KMS-11 (cell line): ENCODE measurements at regions not wholly inside any gene's neighbourhood (a gene's known extent, or its start where the extent isn't known, plus 50 kb on each side); places are given as distances from the start of the nearest gene placed in this dataset.
"Not testable (repeated sequence)": the region's sequence is repeated elsewhere in the genome, so short reads cannot be mapped to it uniquely, and the experiment has no call there.

Experiments
- H2AFZ ChIP-seq: fragments of 200-600 bp; sonication (generic); 2 replicates; pipeline ENCODE4 v1.6.1; 2016; ENCODE audit warnings: antibody characterized with exemption, mixed run types, low read depth
- H3K27ac ChIP-seq: fragments of 200-600 bp; sonication (generic); 2 replicates; pipeline ENCODE4 v1.6.1; 2016; ENCODE audit warnings: mild to moderate bottlenecking, mixed run types
- H3K27me3 ChIP-seq: fragments of 200-600 bp; sonication (generic); 2 replicates; pipeline ENCODE4 v1.6.1; 2017; ENCODE audit warnings: mild to moderate bottlenecking, low read depth, mixed run types, moderate library complexity; ENCODE audit not compliant: insufficient read depth
- H3K36me3 ChIP-seq: fragments of 200-600 bp; sonication (generic); 2 replicates; pipeline ENCODE4 v1.6.1; 2017; ENCODE audit warnings: mild to moderate bottlenecking, mixed run types; ENCODE audit not compliant: insufficient read depth
- H3K4me1 ChIP-seq: fragments of 200-600 bp; sonication (generic); 2 replicates; pipeline ENCODE4 v1.6.1; 2016; ENCODE audit warnings: mild to moderate bottlenecking, low read depth, mixed run types; ENCODE audit not compliant: poor library complexity, severe bottlenecking
- H3K4me2 ChIP-seq: fragments of 200-600 bp; sonication (generic); 2 replicates; pipeline ENCODE4 v1.7.0; 2016; ENCODE audit warnings: mild to moderate bottlenecking, mixed run types
- H3K4me3 ChIP-seq: fragments of 200-600 bp; sonication (generic); IDR thresholded peaks from 2 replicates; pipeline ENCODE4 v1.6.1; 2017; ENCODE audit warnings: low read depth, low read length, mixed read lengths; ENCODE audit not compliant: insufficient read depth
- H3K79me2 ChIP-seq: fragments of 200-600 bp; sonication (generic); 2 replicates; pipeline ENCODE4 v1.6.1; 2016; ENCODE audit warnings: low read depth, mixed run types; ENCODE audit not compliant: insufficient read depth
- H3K9ac ChIP-seq: fragments of 200-600 bp; sonication (generic); 2 replicates; pipeline ENCODE4 v1.6.1; 2016; ENCODE audit warnings: mild to moderate bottlenecking, mixed run types
- H4K20me1 ChIP-seq: fragments of 200-600 bp; sonication (generic); 2 replicates; pipeline ENCODE4 v1.6.1; 2016; ENCODE audit warnings: mild to moderate bottlenecking, mixed run types; ENCODE audit not compliant: insufficient read depth
- CTCF ChIP-seq: fragments of 200-600 bp; sonication (generic); conservative IDR thresholded peaks from 2 replicates; pipeline ENCODE4 v1.6.1; 2017; ENCODE audit warnings: low read depth, mild to moderate bottlenecking, antibody characterized with exemption, low read length, moderate library complexity, mixed read lengths

- Histone ChIP-seq H3K4me1 (no peaks in the 10 kb centered on the region), H3K27ac (no peak overlapping the region), H3K9ac (no peak overlapping the region), H3K4me2 (no peak overlapping the region), H3K79me2 (no peaks in the 10 kb centered on the region), H2AFZ (no peak overlapping the region), H3K4me3 (no peak overlapping the region), H3K36me3 (no peaks in the 10 kb centered on the region), H3K27me3 (no peaks in the 10 kb centered on the region), H4K20me1 (no peaks in the 10 kb centered on the region)
- TF ChIP-seq CTCF = no peak
Measured at GRCh38 chr12:105492591-105493545, 162.4 kb downstream of the C12orf75 start.

- no peaks in the 10 kb centered on the region for H3K4me1 ChIP-seq
- H3K27me3 ChIP-seq = no peaks in the 10 kb centered on the region
- no peaks in the 10 kb centered on the region for H3K79me2 ChIP-seq
- no peak overlapping the region for H2AFZ ChIP-seq
- H3K27ac ChIP-seq = no peak overlapping the region
- H4K20me1 ChIP-seq = no peaks in the 10 kb centered on the region
- H3K9ac ChIP-seq = no peak overlapping the region
- no peak for TF ChIP-seq CTCF
- no peak overlapping the region for H3K4me3 ChIP-seq
- no peaks in the 10 kb centered on the region for H3K36me3 ChIP-seq
- no peak overlapping the region for H3K4me2 ChIP-seq
Measured at GRCh38 chr12:105499205-105499604, 168.7 kb downstream of the C12orf75 start.

- not testable (repeated sequence) for H3K79me2 ChIP-seq
Measured at GRCh38 chr12:105500676-105501075, 170.2 kb downstream of the C12orf75 start.

GRCh38 chr12:105502426-105502930 lies 172.0 kb downstream of the C12orf75 start:
- Histone ChIP-seq H3K79me2 (no peaks in the 10 kb centered on the region), H3K36me3 (no peaks in the 10 kb centered on the region), H3K9ac (no peak overlapping the region), H3K4me1 (no peaks in the 10 kb centered on the region), H3K4me2 (no peak overlapping the region), H3K4me3 (no peak overlapping the region), H2AFZ (no peak overlapping the region), H3K27ac (no peak overlapping the region), H3K27me3 (no peaks in the 10 kb centered on the region), H4K20me1 (no peaks in the 10 kb centered on the region)
- TF ChIP-seq CTCF = no peak

More at GRCh38 chr12:105500676-105501075, 170.2 kb downstream of the C12orf75 start:
- H3K27me3 ChIP-seq, H2AFZ ChIP-seq, H3K27ac ChIP-seq, H4K20me1 ChIP-seq, H3K4me3 ChIP-seq, H3K9ac ChIP-seq, H3K4me2 ChIP-seq, H3K36me3 ChIP-seq, H3K4me1 ChIP-seq: not testable (repeated sequence)

GRCh38 chr12:105503619-105504018 lies 173.1 kb downstream of the C12orf75 start:
- Histone ChIP-seq H3K79me2 (no peaks in the 10 kb centered on the region), H4K20me1 (no peaks in the 10 kb centered on the region), H3K4me3 (no peak overlapping the region), H3K4me2 (no peak overlapping the region), H3K27ac (no peak overlapping the region), H3K27me3 (no peaks in the 10 kb centered on the region), H3K4me1 (no peaks in the 10 kb centered on the region), H3K36me3 (no peaks in the 10 kb centered on the region), H3K9ac (no peak overlapping the region), H2AFZ (no peak overlapping the region)
- TF ChIP-seq CTCF = no peak
